Right atrium auricular region (tissue), 2 donors: ENCODE measurements at regions not wholly inside any gene's neighbourhood (a gene's known extent, or its start where the extent isn't known, plus 50 kb on each side); places are given as distances from the start of the nearest gene placed in this dataset.

ENCODE experiments used
- DNase-seq: peaks from one replicate; pipeline ENCODE4 v3.0.0-alpha.2; 2019; ENCODE audit warnings: low spot score
- H3K27ac ChIP-seq, 2 donors: fragments of 200-600 bp; sonication (generic); 1 replicate in 1 of 2; 2 replicates in 1 of 2; pipeline ENCODE4 v1.5.1; 2016 to 2019
- H3K27me3 ChIP-seq, 2 donors: fragments of 200-600 bp; sonication (generic); one replicate each; pipeline versions ENCODE4 v1.5.1 to v1.6.0; 2017 to 2019
- H3K36me3 ChIP-seq: fragments of 200-600 bp; sonication (generic); one replicate; pipeline ENCODE4 v1.5.1; 2016
- H3K4me1 ChIP-seq, 2 donors: fragments of 200-600 bp; sonication (generic); one replicate each; pipeline versions ENCODE4 v1.5.1 to v1.6.0; 2017 to 2019
- H3K4me3 ChIP-seq, 2 donors: fragments of 200-600 bp; sonication (generic); 1 replicate in 1 of 2; 2 replicates in 1 of 2; pipeline ENCODE4 v1.5.1; 2017 to 2019; ENCODE audit warnings: mild to moderate bottlenecking in 1 of 2, moderate library complexity in 1 of 2
- H3K9me3 ChIP-seq, 2 donors: fragments of 200-600 bp; sonication (generic); one replicate each; pipeline ENCODE4 v1.5.1; 2019
- TF ChIP-seq, protein P1 (sequence below), 2 donors: fragments of 200-600 bp; sonication (generic); IDR thresholded peaks; one replicate each; pipeline ENCODE4 v1.5.1; 2019; ENCODE audit warnings: antibody characterized with exemption in 2 of 2

DNA sequence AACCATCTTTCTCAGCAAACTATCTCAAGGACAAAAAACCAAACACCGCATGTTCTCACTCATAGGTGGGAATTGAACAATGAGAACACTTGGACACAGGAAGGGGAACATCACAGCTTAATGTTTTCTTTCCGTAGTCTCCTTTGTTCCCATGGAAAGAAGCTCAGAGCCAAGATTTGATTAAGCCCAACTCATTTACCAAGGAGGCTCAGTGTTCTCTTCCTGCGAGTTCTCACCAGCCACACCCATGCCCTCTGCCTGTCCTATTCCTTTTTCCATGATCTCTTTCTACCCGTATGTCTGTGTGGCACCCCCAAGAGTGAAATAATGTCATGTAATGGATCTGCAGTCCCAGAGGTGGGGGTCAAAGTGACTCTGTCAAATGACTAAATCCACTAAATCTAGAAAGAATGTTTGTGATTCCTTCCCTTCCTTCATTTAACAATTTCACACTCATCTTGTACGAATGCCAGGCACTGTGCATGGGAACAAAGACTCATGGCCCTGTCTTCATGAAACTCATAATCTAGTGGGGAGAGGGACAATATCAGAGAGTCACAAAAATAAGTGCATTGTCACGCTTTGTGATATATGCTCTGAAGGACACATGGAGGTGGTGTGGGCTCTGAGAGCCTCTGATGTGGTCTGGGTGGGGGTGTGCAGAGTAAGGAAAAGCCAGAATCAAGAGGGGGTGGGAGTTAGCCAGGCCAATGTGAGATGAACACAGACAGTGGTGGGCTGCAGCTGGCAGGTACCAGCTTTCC lies 292.1 kb downstream of the CDC5L start:
- Histone ChIP-seq H3K4me1 (no peaks in the 10 kb centered on the region), H3K36me3 (no peaks in the 10 kb centered on the region), H3K27me3 (no peaks in the 10 kb centered on the region), H3K9me3 (no peaks in the 10 kb centered on the region), H3K27ac (no peak overlapping the region), H3K4me3 (no peak overlapping the region)
- TF ChIP-seq, protein P1, sequence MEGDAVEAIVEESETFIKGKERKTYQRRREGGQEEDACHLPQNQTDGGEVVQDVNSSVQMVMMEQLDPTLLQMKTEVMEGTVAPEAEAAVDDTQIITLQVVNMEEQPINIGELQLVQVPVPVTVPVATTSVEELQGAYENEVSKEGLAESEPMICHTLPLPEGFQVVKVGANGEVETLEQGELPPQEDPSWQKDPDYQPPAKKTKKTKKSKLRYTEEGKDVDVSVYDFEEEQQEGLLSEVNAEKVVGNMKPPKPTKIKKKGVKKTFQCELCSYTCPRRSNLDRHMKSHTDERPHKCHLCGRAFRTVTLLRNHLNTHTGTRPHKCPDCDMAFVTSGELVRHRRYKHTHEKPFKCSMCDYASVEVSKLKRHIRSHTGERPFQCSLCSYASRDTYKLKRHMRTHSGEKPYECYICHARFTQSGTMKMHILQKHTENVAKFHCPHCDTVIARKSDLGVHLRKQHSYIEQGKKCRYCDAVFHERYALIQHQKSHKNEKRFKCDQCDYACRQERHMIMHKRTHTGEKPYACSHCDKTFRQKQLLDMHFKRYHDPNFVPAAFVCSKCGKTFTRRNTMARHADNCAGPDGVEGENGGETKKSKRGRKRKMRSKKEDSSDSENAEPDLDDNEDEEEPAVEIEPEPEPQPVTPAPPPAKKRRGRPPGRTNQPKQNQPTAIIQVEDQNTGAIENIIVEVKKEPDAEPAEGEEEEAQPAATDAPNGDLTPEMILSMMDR (IDR thresholded peaks at IDR 0.05), result no peak
- DNase-seq, result no peak

DNA sequence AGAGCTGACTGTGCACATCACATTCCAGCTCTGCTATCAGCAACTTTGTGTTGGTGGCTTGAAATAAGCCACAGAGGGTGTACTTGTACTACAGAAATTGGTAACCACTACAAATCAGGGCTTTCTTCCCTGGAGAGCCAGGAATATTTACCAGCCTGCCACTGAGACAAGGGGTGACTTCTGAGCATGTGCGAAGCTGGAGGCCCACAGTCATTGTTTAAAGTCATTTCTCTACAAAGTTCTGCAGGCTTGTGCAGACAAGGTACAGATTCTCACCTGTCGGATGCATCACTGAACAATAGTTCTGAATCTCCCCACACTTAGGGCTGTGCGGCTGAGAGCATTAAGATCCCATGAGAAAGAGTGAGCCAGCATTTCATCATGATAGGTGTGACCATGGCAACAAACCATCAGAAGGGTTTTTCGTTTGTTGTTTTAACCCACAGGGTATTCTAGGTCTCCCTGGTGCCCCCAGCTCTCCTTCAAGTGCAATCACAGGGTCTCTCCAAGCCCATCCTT lies 292.8 kb downstream of the CDC5L start:
- Histone ChIP-seq H3K36me3 (no peaks in the 10 kb centered on the region), H3K27me3 (no peaks in the 10 kb centered on the region), H3K4me1 (no peaks in the 10 kb centered on the region), H3K4me3 (no peak overlapping the region), H3K27ac (no peak overlapping the region), H3K9me3 (no peaks in the 10 kb centered on the region)
- no peak for DNase-seq
- TF ChIP-seq, protein P1 (IDR thresholded peaks at IDR 0.05), result no peak

DNA sequence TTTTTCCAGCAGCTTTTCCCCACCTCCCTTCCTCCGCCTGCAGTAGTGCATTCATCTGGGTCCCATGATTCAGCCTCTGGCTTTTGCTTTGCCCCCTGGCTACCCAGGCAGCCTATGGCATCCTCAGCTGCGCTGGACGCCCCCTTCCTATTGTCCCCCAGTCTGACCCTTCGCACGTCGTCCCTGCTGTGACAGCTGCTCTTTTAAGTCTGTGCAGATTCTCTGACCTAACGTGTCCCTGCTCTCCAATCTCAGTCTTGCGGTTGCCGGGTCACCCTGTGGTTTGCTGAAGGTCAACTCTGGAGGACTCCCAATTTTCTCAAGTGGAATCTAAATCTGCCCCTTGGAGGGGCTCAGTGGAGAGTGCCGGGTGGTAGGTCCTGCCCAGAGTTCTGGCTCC lies 294.3 kb downstream of the CDC5L start:
- no peaks in the 10 kb centered on the region for H3K4me1 ChIP-seq
- TF ChIP-seq, protein P1 (IDR thresholded peaks at IDR 0.05), result no peak
- no peaks in the 10 kb centered on the region for H3K36me3 ChIP-seq
- H3K27me3 ChIP-seq, result no peaks in the 10 kb centered on the region
- DNase-seq, result no peak
- no peak overlapping the region for H3K4me3 ChIP-seq
- no peaks in the 10 kb centered on the region for H3K9me3 ChIP-seq
- H3K27ac ChIP-seq, result no peak overlapping the region

DNA sequence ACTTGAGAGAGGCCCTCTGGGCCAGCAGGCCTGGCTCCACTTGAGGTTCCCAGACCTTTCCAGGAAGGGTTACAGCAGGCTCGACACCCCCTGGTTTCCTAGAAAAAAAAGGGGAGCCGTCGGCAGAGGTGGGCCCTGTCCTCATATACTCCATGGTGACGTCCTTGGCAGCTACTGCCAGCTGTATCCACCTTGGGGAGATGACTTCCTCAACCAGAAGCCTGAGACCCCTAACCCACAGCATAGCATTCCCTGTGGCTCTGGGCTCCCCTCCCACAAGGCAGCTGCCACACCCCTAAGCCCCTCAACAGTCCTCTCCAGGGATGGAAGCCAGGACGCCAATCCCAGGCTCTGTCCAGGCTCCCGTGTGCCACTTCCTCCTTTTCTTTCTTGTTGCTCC lies 294.8 kb downstream of the CDC5L start:
- Histone ChIP-seq H3K36me3 (no peaks in the 10 kb centered on the region), H3K4me1 (no peaks in the 10 kb centered on the region), H3K27me3 (no peaks in the 10 kb centered on the region), H3K9me3 (no peaks in the 10 kb centered on the region), H3K4me3 (no peak overlapping the region), H3K27ac (no peak overlapping the region)
- no peak for DNase-seq
- TF ChIP-seq, protein P1 (IDR thresholded peaks at IDR 0.05), result no peak

DNA sequence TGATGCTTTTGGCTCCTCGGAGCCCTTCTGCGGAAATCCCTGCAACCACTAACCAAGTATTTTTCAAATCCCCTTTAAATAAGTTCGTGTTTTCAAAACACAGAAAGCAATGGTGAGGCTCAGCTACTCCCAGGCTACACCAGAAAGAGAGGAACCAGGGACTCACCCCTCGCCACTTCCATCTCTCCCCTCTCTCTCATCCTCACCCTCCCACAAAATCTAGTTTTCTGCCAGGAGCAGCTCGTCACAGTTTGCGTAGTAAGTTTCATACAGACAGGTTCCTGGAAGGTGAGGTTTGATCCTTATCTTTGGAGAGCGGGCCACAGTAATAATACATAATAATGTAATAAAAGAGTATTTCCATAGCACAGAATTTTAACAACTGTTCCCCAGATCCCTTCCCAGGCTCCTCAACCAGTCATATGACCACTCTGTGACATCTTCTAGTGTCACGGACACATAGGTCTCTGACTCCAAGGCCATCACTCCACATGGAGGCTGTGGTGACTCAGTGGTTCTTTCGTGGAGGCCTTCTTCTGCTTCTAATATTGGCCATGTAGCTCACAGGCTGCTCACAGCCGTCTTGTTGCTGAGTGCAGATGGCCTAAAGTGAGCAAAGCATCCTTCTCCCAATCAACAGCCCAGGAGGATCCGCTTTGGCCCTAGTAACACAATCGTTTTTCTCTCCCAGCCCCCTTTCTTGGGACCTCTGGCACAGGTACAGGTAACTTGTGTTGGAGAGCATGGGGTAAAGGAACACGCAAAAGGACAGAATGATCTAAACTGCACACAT lies 295.7 kb downstream of the CDC5L start:
- H3K27me3 ChIP-seq, result no peaks in the 10 kb centered on the region
- TF ChIP-seq, protein P1 (IDR thresholded peaks at IDR 0.05), result no peak
- H3K4me3 ChIP-seq, result no peak overlapping the region
- no peak for DNase-seq
- H3K4me1 ChIP-seq, result no peaks in the 10 kb centered on the region
- H3K36me3 ChIP-seq, result no peaks in the 10 kb centered on the region
- peaks cover 0 to 7% of the 10 kb centered on the region in 2 donors for H3K9me3 ChIP-seq
- no peak overlapping the region for H3K27ac ChIP-seq
